Suppressor macrophage treated with lipopolysaccharide for 4 hours (primary cell): ENCODE measurements at regions not wholly inside any gene's neighbourhood (a gene's known extent, or its start where the extent isn't known, plus 50 kb on each side); places are given as distances from the start of the nearest gene placed in this dataset.

Experiments
- DNase-seq: peaks from one replicate; pipeline ENCODE4 v3.0.0-alpha.2; 2020

- DNase-seq: no peak
Measured at GRCh38 chr20:57890202-57890800, 180.5 kb upstream of the PMEPA1 start.

DNA sequence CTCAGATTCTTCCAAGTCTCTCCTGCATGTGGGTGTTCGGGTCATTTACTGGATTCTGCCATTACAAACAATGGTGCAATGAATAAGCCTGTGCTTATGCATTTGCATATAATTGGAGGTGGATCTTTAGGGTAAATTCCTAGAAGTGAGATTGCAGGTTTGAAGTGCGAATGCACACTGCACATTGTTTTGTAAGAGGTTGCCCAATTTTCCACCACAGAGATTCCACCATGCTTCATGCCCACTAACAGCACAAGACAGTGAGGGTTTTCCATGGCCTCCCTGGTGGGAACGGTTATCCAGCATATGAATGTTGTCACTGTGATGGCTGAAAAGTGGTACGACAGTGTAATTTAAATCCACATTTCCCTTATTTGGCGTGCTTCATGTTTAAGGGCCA is 178.8 kb upstream of the PMEPA1 start:
- no peak for DNase-seq

GRCh38 chr20:57884956-57885355 is 175.1 kb upstream of the PMEPA1 start:
- DNase-seq: no peak

- no peak for DNase-seq
Measured at GRCh38 chr20:57883761-57884160, 173.9 kb upstream of the PMEPA1 start.

- no peak for DNase-seq
Measured at GRCh38 chr20:57883224-57883623, 173.4 kb upstream of the PMEPA1 start.

- no peak for DNase-seq
Measured at GRCh38 chr20:57882451-57883161, 172.8 kb upstream of the PMEPA1 start.

DNA sequence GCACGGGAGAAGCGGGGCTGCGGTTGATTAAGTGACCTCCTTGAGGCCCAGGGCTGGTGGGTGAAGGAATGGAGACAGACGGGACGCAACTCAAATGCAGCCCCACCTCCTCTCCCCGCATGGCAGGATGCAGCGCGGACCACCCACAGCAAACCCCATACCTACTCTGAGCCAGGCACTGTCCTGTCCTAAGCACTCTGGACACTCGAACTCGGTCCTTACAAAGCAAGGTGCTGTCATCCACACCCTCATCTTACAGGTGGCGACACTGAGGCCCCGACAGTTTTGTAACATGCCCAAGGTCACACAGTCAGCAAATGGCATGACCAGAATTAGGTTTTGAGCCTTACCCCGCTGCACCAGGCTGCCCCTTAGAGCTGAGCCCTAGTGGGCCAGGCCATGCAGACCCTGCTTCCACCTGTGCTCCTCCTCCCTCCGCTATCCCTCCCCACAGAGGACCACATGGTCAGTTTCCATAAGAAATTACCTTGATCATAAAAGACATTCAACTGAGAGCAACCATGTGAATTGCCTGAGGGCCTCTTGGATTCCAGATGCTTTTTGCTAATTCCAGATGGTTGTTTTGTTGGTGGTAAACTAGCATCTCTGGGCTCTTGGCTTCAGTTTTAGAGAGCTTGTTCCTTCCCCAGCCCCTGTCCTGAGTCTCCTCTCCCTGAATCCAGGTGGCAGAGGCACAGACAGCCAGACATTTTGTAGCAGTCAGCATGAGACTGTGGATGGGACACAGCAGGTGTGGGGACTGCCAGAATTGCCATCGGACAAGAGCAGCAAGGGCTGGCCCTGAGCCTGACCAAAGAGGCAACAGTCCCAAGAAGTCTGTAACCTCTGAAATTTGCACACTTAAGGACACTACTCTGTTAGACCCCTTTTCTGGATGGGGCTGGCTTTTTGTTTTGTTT is 171.9 kb upstream of the PMEPA1 start:
- no peak for DNase-seq

DNA sequence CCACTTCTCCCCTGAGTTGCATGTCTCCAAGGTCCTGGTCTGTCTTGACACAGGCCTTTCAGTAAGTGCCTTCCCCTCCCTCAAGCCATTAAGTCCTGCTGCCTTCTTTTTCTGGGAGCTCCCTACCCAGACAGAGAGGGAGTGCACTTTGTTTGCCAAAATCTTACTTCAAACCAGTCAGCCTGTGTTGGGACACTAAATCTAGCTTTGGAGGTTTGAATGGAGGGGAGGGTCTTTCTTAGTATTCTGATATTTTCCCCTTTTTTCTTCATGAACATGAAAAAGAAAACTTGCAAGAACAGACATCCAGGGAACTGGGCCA is 170.7 kb upstream of the PMEPA1 start:
- no peak for DNase-seq

DNA sequence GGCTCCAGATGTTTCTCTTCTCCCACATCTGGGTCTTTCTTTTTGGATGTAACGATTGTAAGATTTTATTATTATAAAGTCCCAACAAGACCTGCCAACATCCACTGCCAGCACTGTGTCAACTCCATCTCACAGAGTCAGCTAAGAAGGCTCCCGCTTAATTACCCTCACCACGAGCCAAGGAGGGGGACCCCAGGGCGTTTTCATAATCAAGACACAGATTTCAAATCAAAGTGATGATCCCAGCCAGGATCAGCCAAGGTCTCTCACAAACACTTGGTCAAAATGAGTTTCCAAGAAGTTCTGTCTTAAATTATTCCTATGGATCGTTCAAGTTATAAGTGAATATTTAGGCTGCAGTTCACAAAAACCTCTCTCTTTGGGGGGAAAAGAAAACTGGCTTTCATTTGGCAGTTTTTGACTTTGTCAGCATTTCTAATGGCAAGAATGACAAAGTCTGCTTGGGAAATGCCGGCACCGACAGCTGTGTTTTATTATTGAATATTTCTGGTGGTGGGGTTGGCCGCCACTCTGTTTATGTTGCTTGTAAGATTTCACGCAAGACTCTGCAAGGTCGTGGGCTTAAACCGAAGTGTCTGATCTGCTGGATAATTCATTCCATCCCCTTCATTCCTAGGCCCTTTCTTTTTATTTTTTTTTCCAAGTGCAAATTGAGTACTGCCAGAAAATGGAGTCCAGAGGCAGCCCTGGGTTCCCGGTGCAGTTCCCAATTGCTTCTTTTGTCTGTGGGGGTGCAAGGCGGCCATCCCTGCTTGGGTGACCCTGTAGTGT is 170.2 kb upstream of the PMEPA1 start:
- no peak for DNase-seq

GRCh38 chr20:57879437-57879778 is 169.6 kb upstream of the PMEPA1 start:
- DNase-seq: no peak

GRCh38 chr20:57878786-57879424 is 169.1 kb upstream of the PMEPA1 start:
- DNase-seq: no peak

DNA sequence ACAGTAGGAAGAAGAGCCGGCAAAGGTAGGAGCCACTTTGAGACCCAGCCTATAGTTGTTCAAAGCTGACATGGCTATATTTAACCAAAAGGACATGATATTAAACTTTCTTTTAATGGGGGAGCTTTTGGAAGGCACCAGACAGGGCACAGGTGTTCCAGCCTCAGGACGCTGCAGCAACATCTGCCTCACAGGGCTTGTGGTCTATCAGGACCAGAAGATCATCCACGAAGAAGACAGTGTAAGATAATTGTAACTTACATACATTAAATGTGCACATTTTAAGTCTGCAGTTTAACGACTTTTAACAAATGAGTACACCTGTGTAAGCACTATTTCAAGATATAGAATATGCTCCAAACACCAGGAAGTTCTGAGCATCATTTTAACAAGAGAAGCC is 168.2 kb upstream of the PMEPA1 start:
- DNase-seq: no peak

DNA sequence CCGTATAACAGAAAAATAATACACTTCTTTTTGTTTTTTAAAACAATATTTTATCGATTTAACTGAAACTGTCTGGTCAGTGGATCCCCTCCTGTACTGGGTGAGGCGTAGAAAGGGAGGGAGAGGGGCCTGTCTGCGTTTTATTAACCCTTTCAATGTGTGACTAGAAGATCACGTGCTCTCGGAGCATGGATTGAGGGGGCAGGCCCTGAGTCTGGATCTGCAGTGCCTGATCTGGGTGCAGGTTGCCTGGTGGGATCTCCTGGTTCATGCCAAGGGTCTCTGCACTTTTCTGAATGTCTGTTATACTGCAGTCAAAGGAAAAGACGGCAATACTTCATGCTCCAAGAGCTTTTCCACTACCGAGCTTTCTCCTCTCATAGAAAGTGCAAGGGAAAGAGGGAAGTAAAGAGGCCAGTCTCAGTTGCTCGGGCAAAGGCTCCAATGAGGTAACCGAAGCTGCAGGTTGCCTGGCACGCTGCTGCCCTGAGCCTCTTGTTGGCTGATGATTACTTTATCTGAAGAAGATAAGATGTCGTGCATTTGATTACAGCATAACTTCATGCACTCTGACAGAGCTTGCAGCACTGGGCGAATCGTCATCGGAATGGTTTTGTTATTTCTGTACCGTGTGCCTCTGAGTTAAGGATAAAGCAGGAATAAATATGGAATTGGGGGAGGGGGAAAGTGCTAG is 167.5 kb upstream of the PMEPA1 start:
- DNase-seq: no peak

DNA sequence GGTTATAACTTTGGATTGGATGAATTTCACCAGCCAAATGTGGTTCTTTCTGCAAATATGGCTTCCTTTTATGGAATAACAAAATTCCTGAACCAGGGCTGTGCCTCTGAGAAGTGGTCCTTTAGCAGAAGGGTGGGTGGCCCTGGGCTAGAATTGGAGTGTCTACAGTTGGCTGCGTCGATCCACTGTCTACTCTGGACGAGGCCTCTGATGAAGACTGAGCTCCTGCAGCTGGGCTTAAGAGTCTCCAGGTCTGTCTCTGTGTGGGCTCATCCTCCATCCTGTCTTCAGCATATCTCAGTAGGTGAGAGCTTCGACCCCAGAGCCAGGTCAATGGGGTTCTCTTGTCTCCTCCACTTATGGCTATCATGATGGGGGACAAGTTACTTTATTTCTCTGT is 166.3 kb upstream of the PMEPA1 start:
- DNase-seq: no peak

GRCh38 chr20:57874141-57874540 is 164.3 kb upstream of the PMEPA1 start:
- no peak for DNase-seq

GRCh38 chr20:57872816-57873409 is 163.1 kb upstream of the PMEPA1 start:
- no peak for DNase-seq

DNA sequence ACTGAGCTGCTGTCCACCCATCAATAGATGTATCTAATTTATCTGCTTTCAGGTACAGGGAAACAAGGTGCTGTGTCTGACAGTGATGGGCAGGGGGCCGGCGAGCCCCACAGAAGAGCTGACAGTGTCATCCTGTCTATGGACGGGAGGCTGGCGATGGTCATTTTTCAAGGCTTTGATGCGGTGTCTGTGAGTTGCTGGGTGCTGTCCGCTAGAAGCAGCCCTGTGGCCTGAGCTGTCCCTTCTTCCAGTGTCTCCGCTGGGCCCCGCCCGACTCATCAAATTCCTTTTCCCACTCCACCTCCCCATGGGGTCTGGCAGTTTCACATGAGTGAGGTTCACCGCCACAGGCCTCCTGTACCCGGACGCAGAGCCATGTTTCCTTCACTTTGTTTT is 161.4 kb upstream of the PMEPA1 start:
- DNase-seq: no peak

GRCh38 chr20:57870597-57871236 is 160.9 kb upstream of the PMEPA1 start:
- no peak for DNase-seq

DNA sequence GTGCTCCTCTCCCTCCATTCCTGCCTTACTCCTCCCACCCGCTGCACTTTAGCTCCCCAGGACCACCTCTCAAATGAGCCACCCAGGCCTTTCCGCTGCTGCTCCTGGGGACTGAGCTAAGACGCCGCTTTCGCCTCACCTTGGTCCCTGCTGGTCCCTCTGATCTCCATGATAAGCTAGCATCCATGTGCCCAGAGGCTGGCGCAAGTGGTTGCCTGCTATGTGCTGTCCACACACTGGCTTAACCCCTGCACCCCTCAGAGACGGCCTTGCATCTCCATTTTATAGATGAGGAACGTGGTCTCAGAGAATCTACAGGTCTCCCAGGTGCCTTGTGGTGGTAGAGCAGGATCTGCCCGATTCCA is 160.1 kb upstream of the PMEPA1 start:
- no peak for DNase-seq

GRCh38 chr20:57869291-57869950 is 159.6 kb upstream of the PMEPA1 start:
- no peak for DNase-seq

- DNase-seq: no peak
Measured at GRCh38 chr20:57868310-57868709, 158.5 kb upstream of the PMEPA1 start.
